Activated naive CD4-positive, alpha-beta T cell treated with anti-CD3 and anti-CD28 coated beads, Interleukin-2, amount 50 U/mL, for 24 hours (primary cell): ENCODE measurements at regions not wholly inside any gene's neighbourhood (a gene's known extent, or its start where the extent isn't known, plus 50 kb on each side); places are given as distances from the start of the nearest gene placed in this dataset.
A peak's percentile ranks its signal among the peaks of the same experiment; 100 is the strongest.

Source experiments
- H3K27ac Mint-ChIP-seq: one replicate; pipeline ENCODE4 v1.8.0; 2021; ENCODE audit warnings: mild to moderate bottlenecking, mixed read lengths
- H3K27me3 Mint-ChIP-seq: one replicate; pipeline ENCODE4 v1.8.0; 2021; ENCODE audit warnings: mixed read lengths
- H3K36me3 Mint-ChIP-seq: one replicate; pipeline ENCODE4 v1.8.0; 2021; ENCODE audit warnings: mixed read lengths
- H3K4me1 Mint-ChIP-seq: one replicate; pipeline ENCODE4 v1.8.0; 2021; ENCODE audit warnings: mixed read lengths
- H3K4me3 Mint-ChIP-seq: one replicate; pipeline ENCODE4 v1.8.0; 2021; ENCODE audit warnings: mild to moderate bottlenecking, mixed read lengths
- H3K9me3 Mint-ChIP-seq: one replicate; pipeline ENCODE4 v1.8.0; 2021; ENCODE audit warnings: mixed read lengths

GRCh38 chr15:85913461-85913860 is 118.7 kb upstream of the KLHL25 start:
- H3K27ac Mint-ChIP-seq, result no peak overlapping the region
- no peaks in the 10 kb centered on the region for H3K27me3 Mint-ChIP-seq
- H3K4me1 Mint-ChIP-seq, result no peaks in the 10 kb centered on the region
- H3K9me3 Mint-ChIP-seq, result no peaks in the 10 kb centered on the region
- H3K4me3 Mint-ChIP-seq, result no peak overlapping the region
- H3K36me3 Mint-ChIP-seq, result no peaks in the 10 kb centered on the region

- no peaks in the 10 kb centered on the region for H3K9me3 Mint-ChIP-seq
- H3K27me3 Mint-ChIP-seq, result peaks cover 4% of the 10 kb centered on the region
- no peak overlapping the region for H3K4me3 Mint-ChIP-seq
- H3K36me3 Mint-ChIP-seq, result no peaks in the 10 kb centered on the region
- H3K27ac Mint-ChIP-seq, result no peak overlapping the region
- no peaks in the 10 kb centered on the region for H3K4me1 Mint-ChIP-seq
Measured at GRCh38 chr15:85920956-85921355, 126.2 kb upstream of the KLHL25 start.

- Mint-ChIP-seq H3K27ac (no peak overlapping the region), H3K27me3 (peaks cover 8% of the 10 kb centered on the region), H3K9me3 (no peaks in the 10 kb centered on the region), H3K4me1 (peaks cover 27% of the 10 kb centered on the region), H3K4me3 (no peak overlapping the region), H3K36me3 (no peaks in the 10 kb centered on the region)
Measured at GRCh38 chr15:85924088-85924487, 129.4 kb upstream of the KLHL25 start.

- Mint-ChIP-seq H3K36me3 (no peaks in the 10 kb centered on the region), H3K4me3 (no peak overlapping the region), H3K27me3 (peaks cover 5% of the 10 kb centered on the region), H3K27ac (no peak overlapping the region), H3K4me1 (peaks cover 29% of the 10 kb centered on the region), H3K9me3 (no peaks in the 10 kb centered on the region)
Measured at GRCh38 chr15:85925649-85926237, 131.0 kb upstream of the KLHL25 start.

- H3K9me3 Mint-ChIP-seq, result no peaks in the 10 kb centered on the region
- no peak overlapping the region for H3K4me3 Mint-ChIP-seq
- H3K27ac Mint-ChIP-seq, result no peak overlapping the region
- H3K36me3 Mint-ChIP-seq, result no peaks in the 10 kb centered on the region
- peaks cover 33% of the 10 kb centered on the region for H3K4me1 Mint-ChIP-seq
- H3K27me3 Mint-ChIP-seq, result peaks cover 7% of the 10 kb centered on the region
Measured at GRCh38 chr15:85926834-85927233, 132.1 kb upstream of the KLHL25 start.

- Mint-ChIP-seq H3K4me1 (peaks cover 33% of the 10 kb centered on the region), H3K9me3 (no peaks in the 10 kb centered on the region), H3K27ac (no peak overlapping the region)
Measured at GRCh38 chr15:85927931-85928537, 133.3 kb upstream of the KLHL25 start.

GRCh38 chr15:85929786-85930185 is 135.1 kb upstream of the KLHL25 start:
- no peaks in the 10 kb centered on the region for H3K9me3 Mint-ChIP-seq
- H3K4me3 Mint-ChIP-seq, result no peak overlapping the region
- H3K27ac Mint-ChIP-seq, result no peak overlapping the region
- H3K27me3 Mint-ChIP-seq, result peaks cover 7% of the 10 kb centered on the region
- peaks cover 33% of the 10 kb centered on the region for H3K4me1 Mint-ChIP-seq
- H3K36me3 Mint-ChIP-seq, result no peaks in the 10 kb centered on the region

More at GRCh38 chr15:85927931-85928537, 133.3 kb upstream of the KLHL25 start:
- Mint-ChIP-seq H3K27me3 (peaks cover 7% of the 10 kb centered on the region), H3K36me3 (no peaks in the 10 kb centered on the region), H3K4me3 (no peak overlapping the region)

- no peak overlapping the region for H3K27ac Mint-ChIP-seq
Measured at GRCh38 chr15:85932391-85932790, 137.7 kb upstream of the KLHL25 start.

GRCh38 chr15:85934691-85935090 is 140.0 kb upstream of the KLHL25 start:
- Mint-ChIP-seq H3K27me3 (peaks cover 5% of the 10 kb centered on the region), H3K4me3 (no peak overlapping the region), H3K9me3 (no peaks in the 10 kb centered on the region), H3K27ac (no peak overlapping the region), H3K36me3 (no peaks in the 10 kb centered on the region), H3K4me1 (peaks cover 4% of the 10 kb centered on the region)

More at GRCh38 chr15:85932391-85932790, 137.7 kb upstream of the KLHL25 start:
- Mint-ChIP-seq H3K27me3 (peaks cover 3% of the 10 kb centered on the region), H3K4me3 (no peak overlapping the region), H3K4me1 (peaks cover 22% of the 10 kb centered on the region), H3K36me3 (no peaks in the 10 kb centered on the region), H3K9me3 (no peaks in the 10 kb centered on the region)

- no peak overlapping the region for H3K4me3 Mint-ChIP-seq
- no peaks in the 10 kb centered on the region for H3K9me3 Mint-ChIP-seq
- peaks cover 4% of the 10 kb centered on the region for H3K4me1 Mint-ChIP-seq
- peaks cover 5% of the 10 kb centered on the region for H3K27me3 Mint-ChIP-seq
- no peak overlapping the region for H3K27ac Mint-ChIP-seq
- no peaks in the 10 kb centered on the region for H3K36me3 Mint-ChIP-seq
Measured at GRCh38 chr15:85935182-85935581, 140.5 kb upstream of the KLHL25 start.

GRCh38 chr15:85937661-85938060 is 142.0 kb upstream of the AGBL1 start:
- no peak overlapping the region for H3K4me3 Mint-ChIP-seq
- H3K27ac Mint-ChIP-seq, result no peak overlapping the region
- H3K36me3 Mint-ChIP-seq, result no peaks in the 10 kb centered on the region
- no peaks in the 10 kb centered on the region for H3K9me3 Mint-ChIP-seq
- no peaks in the 10 kb centered on the region for H3K4me1 Mint-ChIP-seq
- peaks cover 2% of the 10 kb centered on the region for H3K27me3 Mint-ChIP-seq

GRCh38 chr15:85941186-85941855 is 138.3 kb upstream of the AGBL1 start:
- no peaks in the 10 kb centered on the region for H3K4me1 Mint-ChIP-seq
- peaks cover 4% of the 10 kb centered on the region for H3K27me3 Mint-ChIP-seq
- no peak overlapping the region for H3K4me3 Mint-ChIP-seq
- H3K36me3 Mint-ChIP-seq, result no peaks in the 10 kb centered on the region
- peak overlapping the region; percentile 17 for H3K27ac Mint-ChIP-seq
- H3K9me3 Mint-ChIP-seq, result no peaks in the 10 kb centered on the region

- peaks cover 5% of the 10 kb centered on the region for H3K27me3 Mint-ChIP-seq
- H3K27ac Mint-ChIP-seq, result no peak overlapping the region
- H3K36me3 Mint-ChIP-seq, result no peaks in the 10 kb centered on the region
- no peaks in the 10 kb centered on the region for H3K9me3 Mint-ChIP-seq
- H3K4me3 Mint-ChIP-seq, result no peak overlapping the region
- no peaks in the 10 kb centered on the region for H3K4me1 Mint-ChIP-seq
Measured at GRCh38 chr15:85942632-85943031, 137.0 kb upstream of the AGBL1 start.

GRCh38 chr15:85943151-85943550 is 136.5 kb upstream of the AGBL1 start:
- H3K4me3 Mint-ChIP-seq, result no peak overlapping the region
- H3K27me3 Mint-ChIP-seq, result peaks cover 5% of the 10 kb centered on the region
- no peak overlapping the region for H3K27ac Mint-ChIP-seq
- H3K36me3 Mint-ChIP-seq, result no peaks in the 10 kb centered on the region
- H3K4me1 Mint-ChIP-seq, result no peaks in the 10 kb centered on the region
- no peaks in the 10 kb centered on the region for H3K9me3 Mint-ChIP-seq

- Mint-ChIP-seq H3K9me3 (no peaks in the 10 kb centered on the region), H3K27me3 (peaks cover 5% of the 10 kb centered on the region), H3K4me3 (no peak overlapping the region), H3K36me3 (no peaks in the 10 kb centered on the region), H3K27ac (no peak overlapping the region), H3K4me1 (no peaks in the 10 kb centered on the region)
Measured at GRCh38 chr15:85943791-85944190, 135.9 kb upstream of the AGBL1 start.

- no peaks in the 10 kb centered on the region for H3K36me3 Mint-ChIP-seq
- H3K9me3 Mint-ChIP-seq, result no peaks in the 10 kb centered on the region
- peaks cover 5% of the 10 kb centered on the region for H3K27me3 Mint-ChIP-seq
- no peak overlapping the region for H3K4me3 Mint-ChIP-seq
- no peak overlapping the region for H3K27ac Mint-ChIP-seq
- no peaks in the 10 kb centered on the region for H3K4me1 Mint-ChIP-seq
Measured at GRCh38 chr15:85947021-85947420, 132.7 kb upstream of the AGBL1 start.
